ENCODE measurements at regions not wholly inside any gene's neighbourhood (a gene's known extent, or its start where the extent isn't known, plus 50 kb on each side); places are given as distances from the start of the nearest gene placed in this dataset.
A peak's percentile ranks its signal among the peaks of the same experiment; 100 is the strongest.

- H3K36me3 ChIP-seq: no peaks in the 10 kb centered on the region
- DNase-seq (peak in 2 of 4 donors; percentile 41 to 45), ATAC-seq (no peak)
- no peak for TF ChIP-seq CTCF (IDR thresholded peaks at IDR 0.05)
- peaks cover 0 to 12% of the 10 kb centered on the region in 2 donors for H3K9me3 ChIP-seq
- H3K27ac ChIP-seq: no peak overlapping the region
- intact Hi-C loops (cut with DNase I): no loop called here
- H3K4me1 ChIP-seq: no peaks in the 10 kb centered on the region
- H3K4me3 ChIP-seq: no peak overlapping the region
- no peaks in the 10 kb centered on the region for H3K27me3 ChIP-seq
These were observed 483.1 kb upstream of the MBL2 start for GRCh38 chr10:53255661-53256205.

GRCh38 chr10:53253221-53253620 is 480.6 kb upstream of the MBL2 start:
- intact Hi-C loops (cut with DNase I): no loop called here

GRCh38 chr10:53239873-53240272 is 467.3 kb upstream of the MBL2 start:
- intact Hi-C loops (cut with DNase I): no loop called here
- no peak for TF ChIP-seq CTCF (IDR thresholded peaks at IDR 0.05)

More at GRCh38 chr10:53253221-53253620, 480.6 kb upstream of the MBL2 start:
- no peaks in the 10 kb centered on the region for H3K4me1 ChIP-seq
- H3K36me3 ChIP-seq: no peaks in the 10 kb centered on the region
- H3K27ac ChIP-seq: no peak overlapping the region
- no peak for TF ChIP-seq CTCF (IDR thresholded peaks at IDR 0.05)
- ATAC-seq: no peak
- no peaks in the 10 kb centered on the region for H3K27me3 ChIP-seq
- H3K9me3 ChIP-seq: peaks cover 0 to 15% of the 10 kb centered on the region in 2 donors
- H3K4me3 ChIP-seq: no peak overlapping the region
- DNase-seq: no peak

GRCh38 chr10:53236941-53237340 is 464.4 kb upstream of the MBL2 start:
- Histone ChIP-seq H3K27me3 (no peaks in the 10 kb centered on the region), H3K27ac (no peak overlapping the region), H3K9me3 (no peaks in the 10 kb centered on the region), H3K4me3 (no peak overlapping the region), H3K4me1 (no peaks in the 10 kb centered on the region), H3K36me3 (no peaks in the 10 kb centered on the region)
- no peak for DNase-seq
- intact Hi-C loops (cut with DNase I): no loop called here
- TF ChIP-seq CTCF (IDR thresholded peaks at IDR 0.05): no peak
- no peak for ATAC-seq

More at GRCh38 chr10:53239873-53240272, 467.3 kb upstream of the MBL2 start:
- no peak overlapping the region for H3K4me3 ChIP-seq
- DNase-seq (no peak), ATAC-seq (no peak)
- no peaks in the 10 kb centered on the region for H3K4me1 ChIP-seq
- no peaks in the 10 kb centered on the region for H3K36me3 ChIP-seq
- H3K9me3 ChIP-seq: no peaks in the 10 kb centered on the region
- H3K27ac ChIP-seq: no peak overlapping the region
- H3K27me3 ChIP-seq: no peaks in the 10 kb centered on the region

DNA sequence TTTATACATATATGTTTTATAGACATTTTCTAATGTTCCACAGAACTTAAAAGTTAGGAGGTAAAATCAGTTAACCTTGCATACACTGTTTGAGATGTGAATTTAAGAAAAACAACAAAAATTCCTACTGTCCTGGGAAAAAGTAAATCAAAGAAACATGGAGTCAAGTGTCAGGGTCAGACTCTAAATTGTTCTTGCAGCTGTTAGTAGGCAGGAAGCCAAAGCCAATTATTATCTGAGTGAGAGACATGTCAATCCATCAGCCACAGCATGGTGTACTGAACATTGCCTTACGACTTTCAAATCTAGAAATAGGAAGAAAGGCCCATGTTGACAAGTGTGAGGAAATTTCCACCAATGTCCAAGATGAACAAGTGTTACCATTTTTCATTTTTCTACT is 461.2 kb upstream of the MBL2 start:
- H3K27ac ChIP-seq: no peak overlapping the region
- TF ChIP-seq CTCF (IDR thresholded peaks at IDR 0.05): no peak
- intact Hi-C loops (cut with DNase I): no loop called here
- no peaks in the 10 kb centered on the region for H3K4me1 ChIP-seq
- no peaks in the 10 kb centered on the region for H3K36me3 ChIP-seq
- H3K9me3 ChIP-seq: no peaks in the 10 kb centered on the region
- no peak for ATAC-seq
- H3K4me3 ChIP-seq: no peak overlapping the region
- no peak for DNase-seq
- no peaks in the 10 kb centered on the region for H3K27me3 ChIP-seq

Measured in left lung (tissue), 4 donors.